ENCODE measurements at regions not wholly inside any gene's neighbourhood (a gene's known extent, or its start where the extent isn't known, plus 50 kb on each side); places are given as distances from the start of the nearest gene placed in this dataset.

- H2BK120ac ChIP-seq (replicated peaks; ENCODE audit: low read depth, low read length) = no peak overlapping the region
- no peak overlapping the region for H3K4ac ChIP-seq (replicated peaks; ENCODE audit: insufficient read length, low read depth, low read length)
- CTCF ChIA-PET (ENCODE audit: partially characterized antibody) = interaction anchor here (1.0 kb wide), 1 partner anchor 68 kb away, joined by 3 read pairs; no protein-coding TSS in a partner anchor
- DNase-seq (ENCODE audit: low read depth in 1 of 2, low spot score in 2 of 2) = no peak
- H3K9me3 ChIP-seq (ENCODE audit: insufficient read depth in 2 of 2, low read depth in 1 of 2, low read length in 1 of 2) = no peaks in the 10 kb centered on the region
- H4K91ac ChIP-seq (replicated peaks; ENCODE audit: insufficient read length, low read length) = no peak overlapping the region
- no peak overlapping the region for H3K4me3 ChIP-seq (ENCODE audit: extremely low read depth in 1 of 4, insufficient read depth in 2 of 4, low read depth in 3 of 4, low read length in 4 of 4)
- no peaks in the 10 kb centered on the region for H3K36me3 ChIP-seq (ENCODE audit: control insufficient read depth in 2 of 4, insufficient read depth in 4 of 4, low read length in 3 of 4)
- no peak overlapping the region for H3K27ac ChIP-seq (ENCODE audit: low read depth, low read length)
- no peak overlapping the region for H3K56ac ChIP-seq (replicated peaks; ENCODE audit: insufficient read length, low read depth, low read length)
- peak overlapping the region; percentile 89; the same call in 1 of the 2 replicates for H2AFZ ChIP-seq (ENCODE audit: low read length)
- no peak overlapping the region for H2BK12ac ChIP-seq (ENCODE audit: low read depth, low read length)
- no peak overlapping the region for H3K4me2 ChIP-seq (ENCODE audit: insufficient read depth in 1 of 2, low read depth in 2 of 2, low read length in 2 of 2)
- no peak overlapping the region for H4K5ac ChIP-seq (ENCODE audit: insufficient read length, low read depth, low read length)
- peaks cover 0 to 1% (median 0%) of the 10 kb centered on the region in 4 experiments; a peak in 1 of 7 replicates for H3K27me3 ChIP-seq (replicated peaks in 1 of 4; ENCODE audit: control insufficient read depth in 3 of 4, extremely low read depth in 1 of 4, insufficient read depth in 3 of 4, low read length in 3 of 4)
- TF ChIP-seq RAD21 (IDR thresholded peaks at IDR 0.05 in 1 of 2, conservative IDR thresholded peaks at IDR 0.05 in 1 of 2; ENCODE audit: low read depth in 2 of 2, low read length in 2 of 2) = no peak
- no peak for TF ChIP-seq ZNF274 (IDR thresholded peaks at IDR 0.05; ENCODE audit: borderline replicate concordance, extremely low read depth, low read length)
- no peak for TF ChIP-seq TAF1 (IDR thresholded peaks at IDR 0.05; ENCODE audit: low read depth, low read length)
- TF ChIP-seq, protein P1, sequence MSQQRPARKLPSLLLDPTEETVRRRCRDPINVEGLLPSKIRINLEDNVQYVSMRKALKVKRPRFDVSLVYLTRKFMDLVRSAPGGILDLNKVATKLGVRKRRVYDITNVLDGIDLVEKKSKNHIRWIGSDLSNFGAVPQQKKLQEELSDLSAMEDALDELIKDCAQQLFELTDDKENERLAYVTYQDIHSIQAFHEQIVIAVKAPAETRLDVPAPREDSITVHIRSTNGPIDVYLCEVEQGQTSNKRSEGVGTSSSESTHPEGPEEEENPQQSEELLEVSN (IDR thresholded peaks at IDR 0.05) = no peak
- TF ChIP-seq SAP30 (IDR thresholded peaks at IDR 0.05; ENCODE audit: insufficient read depth, insufficient replicate concordance, low read length) = no peak
- no peak for TF ChIP-seq EZH2 (IDR thresholded peaks at IDR 0.05; ENCODE audit: low read depth, low read length, severe bottlenecking)
- TF ChIP-seq NANOG (IDR thresholded peaks at IDR 0.05; ENCODE audit: insufficient read depth, low read depth, low read length, poor library complexity, severe bottlenecking) = no peak
- TF ChIP-seq CBX8 (IDR thresholded peaks at IDR 0.05; ENCODE audit: borderline replicate concordance, low read depth, low read length) = no peak
- no peak for TF ChIP-seq SP2 (IDR thresholded peaks at IDR 0.05; ENCODE audit: low read length)
- TF ChIP-seq CHD2 (IDR thresholded peaks at IDR 0.05; ENCODE audit: low read length) = no peak
- no peak overlapping the region for H3K14ac ChIP-seq (ENCODE audit: insufficient read length)
- no peak for FAIRE-seq
- no peak overlapping the region for H3K23ac ChIP-seq (ENCODE audit: insufficient read length)
- H2BK15ac ChIP-seq (ENCODE audit: low read length) = no peak overlapping the region
- H3K9ac ChIP-seq (replicated peaks in 1 of 4; ENCODE audit: extremely low read depth in 1 of 4, low read depth in 3 of 4, low read length in 3 of 4) = no peak overlapping the region; a peak in 1 of 7 replicates
- no peaks in the 10 kb centered on the region for H3K79me1 ChIP-seq (ENCODE audit: low read depth, low read length)
- POLR2A ChIA-PET (ENCODE audit: partially characterized antibody) = no interaction called here
- H2BK5ac ChIP-seq (ENCODE audit: low read depth, low read length) = no peak overlapping the region
- no peak overlapping the region for H4K8ac ChIP-seq (ENCODE audit: extremely low read depth, insufficient read depth, low read length)
- no peak overlapping the region for H2BK20ac ChIP-seq (ENCODE audit: low read length)
- WGBS, 2 experiments (ENCODE audit: extremely low coverage in 1 of 2, insufficient coverage in 1 of 2, insufficient read length in 1 of 2, insufficient replicate concordance in 2 of 2, low coverage in 1 of 2, low lambda C conversion rate in 2 of 2, missing lambda C conversion rate in 1 of 2) = 78% methylated on average over 1 of the region's 1 CpG; no CpG with 5 or more reads in 1 of the 2 experiments
- 0 out of 7 replicates have a peak, but pooled peaks cover 0 to 5% (median 0%) of the 10 kb centered on the region in 4 experiments for H3K4me1 ChIP-seq (replicated peaks in 1 of 4; ENCODE audit: control insufficient read depth in 3 of 4, insufficient read depth in 4 of 4, low read length in 3 of 4)
- H3K79me2 ChIP-seq (ENCODE audit: control insufficient read depth in 1 of 2, insufficient read depth in 2 of 2, low read length in 2 of 2) = no peaks in the 10 kb centered on the region
- H2AK5ac ChIP-seq (ENCODE audit: low read depth, low read length) = no peak overlapping the region
- no peaks in the 10 kb centered on the region for H4K20me1 ChIP-seq (replicated peaks in 1 of 2; ENCODE audit: control insufficient read depth in 1 of 2, insufficient read depth in 2 of 2, low read length in 2 of 2)
- H3K23me2 ChIP-seq (ENCODE audit: low read depth, low read length) = no peaks in the 10 kb centered on the region; the same call in 1 of the 2 replicates
- no peak overlapping the region for H3K18ac ChIP-seq (ENCODE audit: extremely low read depth, low read length)
Observed at GRCh38 chr1:218565377-218565776, 220.2 kb downstream of the TGFB2 start.
